CD4-positive, alpha-beta memory T cell (primary cell): ENCODE measurements at regions not wholly inside any gene's neighbourhood (a gene's known extent, or its start where the extent isn't known, plus 50 kb on each side); places are given as distances from the start of the nearest gene placed in this dataset.

Source experiments
- CTCF ChIA-PET: fragments of 350-600 bp; sonication (Branson Sonifier 250); formaldehyde crosslinking; loops from one replicate; lab custom pipeline; 2021; ENCODE audit warnings: inconsistent platforms; ENCODE audit not compliant: partially characterized antibody; lab: Charles Lee
- POLR2A ChIA-PET: fragments of 350-600 bp; sonication (Branson Sonifier 250); formaldehyde crosslinking; loops from one replicate; lab custom pipeline; 2021; ENCODE audit not compliant: partially characterized antibody; lab: Charles Lee
- DNase-seq, 5 donors: peaks; one replicate each; pipeline versions ENCODE4 v3.0.0 to v3.0.0-alpha.2; 2020 to 2022; ENCODE audit warnings: mixed read lengths in 1 of 5
- H3K27ac ChIP-seq: one replicate; pipeline ENCODE4 v1.7.0; 2013; ENCODE audit warnings: low read depth, low read length
- H3K27me3 ChIP-seq: 2 replicates; pipeline ENCODE4 v1.7.0; 2013; ENCODE audit warnings: mild to moderate bottlenecking, low read length, moderate library complexity; ENCODE audit not compliant: insufficient read depth
- H3K36me3 ChIP-seq: 2 replicates; pipeline ENCODE4 v1.7.0; 2013; ENCODE audit warnings: mild to moderate bottlenecking, low read length, moderate library complexity; ENCODE audit not compliant: insufficient read depth
- H3K4me1 ChIP-seq: 2 replicates; pipeline ENCODE4 v1.7.0; 2013; ENCODE audit warnings: mild to moderate bottlenecking, low read length, moderate library complexity; ENCODE audit not compliant: insufficient read depth
- H3K4me3 ChIP-seq, 2 donors: one replicate each; pipeline ENCODE4 v1.7.0; 2013; ENCODE audit warnings: low read length in 2 of 2, mild to moderate bottlenecking in 1 of 2
- H3K9me3 ChIP-seq, 2 donors: one replicate each; pipeline ENCODE4 v1.7.0; 2013; ENCODE audit warnings: low read length in 2 of 2, control low read depth in 1 of 2; ENCODE audit not compliant: control insufficient read depth in 1 of 2
- H3K27ac Mint-ChIP-seq, 7 donors: one replicate each; pipeline ENCODE4 v1.8.0; 2020 to 2021; ENCODE audit warnings: mixed read lengths in 7 of 7, mild to moderate bottlenecking in 6 of 7, inconsistent platforms in 3 of 7, moderate library complexity in 3 of 7
- H3K27me3 Mint-ChIP-seq, 2 donors: one replicate each; pipeline ENCODE4 v1.8.0; 2020 to 2021; ENCODE audit warnings: mixed read lengths in 2 of 2
- H3K36me3 Mint-ChIP-seq, 2 donors: one replicate each; pipeline ENCODE4 v1.8.0; 2020 to 2021; ENCODE audit warnings: mixed read lengths in 2 of 2, inconsistent platforms in 1 of 2, mild to moderate bottlenecking in 1 of 2
- H3K4me1 Mint-ChIP-seq, 4 donors: one replicate each; pipeline ENCODE4 v1.8.0; 2020 to 2021; ENCODE audit warnings: mixed read lengths in 4 of 4, mild to moderate bottlenecking in 1 of 4
- H3K4me3 Mint-ChIP-seq, 8 donors: one replicate each; pipeline ENCODE4 v1.8.0; 2020 to 2021; ENCODE audit warnings: mixed read lengths in 8 of 8, mild to moderate bottlenecking in 7 of 8, moderate library complexity in 6 of 8, inconsistent platforms in 3 of 8
- H3K9me3 Mint-ChIP-seq, 8 donors: one replicate each; pipeline ENCODE4 v1.8.0; 2020 to 2021; ENCODE audit warnings: mixed read lengths in 8 of 8, mild to moderate bottlenecking in 5 of 8, inconsistent platforms in 3 of 8, moderate library complexity in 1 of 8
- intact Hi-C: fragments of 100-400 bp; cut with micrococcal nuclease; formaldehyde crosslinking; loops from one replicate; pipeline ENCODE4 v1.15.1; 2023

DNA sequence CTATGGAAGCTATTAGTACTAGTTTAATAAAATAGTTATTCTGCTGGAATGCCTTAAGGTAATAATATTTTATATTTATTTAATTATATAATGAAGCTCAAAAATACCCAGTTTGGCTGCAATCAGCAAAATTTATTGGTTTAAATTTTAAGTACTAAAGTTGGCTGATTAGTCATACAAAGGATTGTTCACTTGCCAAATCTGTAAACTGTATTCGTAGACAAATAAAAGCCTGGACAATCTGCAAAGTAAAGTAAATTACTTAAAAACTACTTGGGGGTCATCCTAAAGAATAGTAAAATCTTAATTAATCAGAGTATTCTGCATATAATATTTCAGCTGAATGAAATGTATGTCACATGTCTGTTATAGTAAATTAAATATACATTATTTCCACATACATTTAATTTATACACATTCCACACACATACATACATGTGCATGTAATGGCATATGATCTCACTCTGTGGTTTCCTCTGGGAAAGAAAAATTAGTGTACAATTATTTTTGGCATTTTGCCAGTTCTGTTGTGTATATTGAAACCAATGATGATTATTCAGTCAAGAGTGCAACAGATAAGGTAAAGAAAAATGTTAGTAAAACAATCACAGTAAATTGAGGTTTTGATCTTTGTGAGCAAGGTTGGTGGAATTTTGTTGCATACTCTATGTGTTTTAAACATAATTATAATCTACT, 455.9 kb downstream of the CDH9 start:
- no peak for DNase-seq
- Histone ChIP-seq H3K4me3 (no peak overlapping the region), H3K9me3 (no peaks in the 10 kb centered on the region), H3K27ac (no peak overlapping the region), H3K27me3 (no peaks in the 10 kb centered on the region), H3K36me3 (no peaks in the 10 kb centered on the region), H3K4me1 (no peaks in the 10 kb centered on the region)
- POLR2A ChIA-PET, result no interaction called here
- intact Hi-C loops, result no loop called here
- Mint-ChIP-seq H3K27me3 (no peaks in the 10 kb centered on the region), H3K9me3 (peaks cover 2 to 16% (median 10%) of the 10 kb centered on the region in 8 donors), H3K4me3 (no peak overlapping the region), H3K27ac (no peak overlapping the region), H3K36me3 (no peaks in the 10 kb centered on the region), H3K4me1 (no peaks in the 10 kb centered on the region)
- CTCF ChIA-PET, result no interaction called here

- H3K9me3 ChIP-seq, result no peaks in the 10 kb centered on the region
- H3K4me3 Mint-ChIP-seq, result no peak overlapping the region
- H3K4me3 ChIP-seq, result no peak overlapping the region
- H3K4me1 Mint-ChIP-seq, result no peaks in the 10 kb centered on the region
- DNase-seq, result no peak
- ChIA-PET POLR2A (no interaction called here), CTCF (no interaction called here)
- no peaks in the 10 kb centered on the region for H3K36me3 Mint-ChIP-seq
- no peak overlapping the region for H3K27ac Mint-ChIP-seq
- no peak overlapping the region for H3K27ac ChIP-seq
- no peaks in the 10 kb centered on the region for H3K4me1 ChIP-seq
- H3K9me3 Mint-ChIP-seq, result peaks cover 2 to 12% (median 6%) of the 10 kb centered on the region in 8 donors
- no peaks in the 10 kb centered on the region for H3K36me3 ChIP-seq
- intact Hi-C loops, result no loop called here
- H3K27me3 ChIP-seq, result no peaks in the 10 kb centered on the region
- no peaks in the 10 kb centered on the region for H3K27me3 Mint-ChIP-seq
These were observed 458.7 kb downstream of the CDH9 start for GRCh38 chr5:26579712-26580111.

DNA sequence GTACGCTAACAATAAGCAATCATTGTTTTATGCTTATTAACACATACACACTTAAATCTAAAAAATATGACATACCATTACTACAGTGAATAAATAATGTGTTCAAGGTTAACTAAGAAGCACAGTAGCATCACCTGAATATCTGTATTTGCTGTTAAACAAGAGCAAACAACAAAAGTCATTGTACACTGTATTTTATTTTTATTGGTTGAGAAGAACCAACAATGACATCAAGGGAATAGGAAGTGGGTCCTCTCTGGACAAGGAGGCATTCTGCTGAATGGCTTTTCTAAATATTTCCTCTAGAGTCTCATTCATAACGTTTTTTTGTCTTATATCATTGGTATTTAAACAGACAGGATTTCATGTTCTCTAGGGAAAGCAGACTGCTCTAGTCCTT, 460.4 kb downstream of the CDH9 start:
- no peaks in the 10 kb centered on the region for H3K4me1 Mint-ChIP-seq
- ChIA-PET CTCF (no interaction called here), POLR2A (no interaction called here)
- intact Hi-C loops, result no loop called here
- H3K9me3 Mint-ChIP-seq, result peaks cover 0 to 11% (median 6%) of the 10 kb centered on the region in 8 donors
- H3K27me3 Mint-ChIP-seq, result no peaks in the 10 kb centered on the region
- H3K27ac ChIP-seq, result no peak overlapping the region
- H3K9me3 ChIP-seq, result no peaks in the 10 kb centered on the region
- no peak overlapping the region for H3K4me3 ChIP-seq
- no peak overlapping the region for H3K27ac Mint-ChIP-seq
- no peak overlapping the region for H3K4me3 Mint-ChIP-seq
- no peaks in the 10 kb centered on the region for H3K27me3 ChIP-seq
- no peaks in the 10 kb centered on the region for H3K36me3 Mint-ChIP-seq
- H3K4me1 ChIP-seq, result no peaks in the 10 kb centered on the region
- no peaks in the 10 kb centered on the region for H3K36me3 ChIP-seq
- no peak for DNase-seq

DNA sequence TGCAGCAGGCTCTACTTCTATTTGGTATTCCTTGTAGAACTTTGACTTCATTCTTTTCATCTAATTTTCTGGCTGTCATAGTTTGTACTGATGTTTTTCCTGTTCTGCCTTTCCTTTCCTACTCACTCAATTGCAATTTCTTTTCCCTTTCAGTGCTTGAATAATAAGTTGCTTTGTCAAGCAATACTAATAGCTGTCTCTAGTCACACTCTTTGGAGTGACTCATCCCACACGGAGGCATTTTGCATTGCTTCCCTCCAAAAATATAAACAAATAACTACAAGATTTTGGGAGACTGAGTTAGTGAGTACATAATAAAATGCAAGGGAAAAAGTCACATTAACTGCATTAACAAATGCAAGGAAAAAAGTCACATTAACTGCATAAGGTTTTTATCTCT, 465.9 kb downstream of the CDH9 start:
- no peak overlapping the region for H3K4me3 ChIP-seq
- no peak overlapping the region for H3K27ac ChIP-seq
- Mint-ChIP-seq H3K27ac (no peak overlapping the region), H3K4me3 (no peak overlapping the region), H3K9me3 (peaks cover 0 to 10% (median 5%) of the 10 kb centered on the region in 8 donors), H3K4me1 (no peaks in the 10 kb centered on the region), H3K27me3 (no peaks in the 10 kb centered on the region), H3K36me3 (no peaks in the 10 kb centered on the region)
- DNase-seq, result no peak
- CTCF ChIA-PET, result no interaction called here
- no peaks in the 10 kb centered on the region for H3K4me1 ChIP-seq
- intact Hi-C loops, result no loop called here
- POLR2A ChIA-PET, result no interaction called here
- H3K27me3 ChIP-seq, result no peaks in the 10 kb centered on the region
- no peaks in the 10 kb centered on the region for H3K9me3 ChIP-seq
- H3K36me3 ChIP-seq, result no peaks in the 10 kb centered on the region

DNA sequence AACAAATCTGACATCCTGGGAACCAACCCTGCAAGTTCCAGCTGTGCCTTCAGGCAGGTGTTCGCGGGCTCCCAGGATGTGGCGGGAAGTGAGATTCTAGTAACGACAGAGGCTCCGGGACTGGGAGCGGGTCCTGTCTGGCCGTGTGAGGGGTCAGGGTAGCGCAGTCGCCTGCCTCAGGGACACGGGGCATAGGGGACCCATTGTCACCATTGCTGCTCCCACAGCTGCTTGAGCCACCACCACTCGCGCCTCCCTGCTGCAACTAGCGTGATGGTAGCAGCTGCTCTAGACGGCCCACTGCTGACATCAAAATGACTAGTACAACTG, 468.5 kb downstream of the CDH9 start:
- intact Hi-C loops, result no loop called here
- H3K36me3 Mint-ChIP-seq, result no peaks in the 10 kb centered on the region

GRCh38 chr5:26569241-26569928, 469.0 kb downstream of the CDH9 start:
- no peaks in the 10 kb centered on the region for H3K4me1 ChIP-seq
- intact Hi-C loops, result no loop called here
- no peaks in the 10 kb centered on the region for H3K9me3 ChIP-seq
- H3K4me3 ChIP-seq, result no peak overlapping the region
- DNase-seq, result peak in 1 of 5 donors; percentile 22
- Mint-ChIP-seq H3K27ac (no peak overlapping the region), H3K9me3 (peaks cover 0 to 15% (median 9%) of the 10 kb centered on the region in 8 donors), H3K4me3 (no peak overlapping the region), H3K27me3 (no peaks in the 10 kb centered on the region), H3K4me1 (no peaks in the 10 kb centered on the region), H3K36me3 (no peaks in the 10 kb centered on the region)
- H3K27ac ChIP-seq, result no peak overlapping the region
- no peaks in the 10 kb centered on the region for H3K36me3 ChIP-seq
- ChIA-PET POLR2A (no interaction called here), CTCF (no interaction called here)
- H3K27me3 ChIP-seq, result no peaks in the 10 kb centered on the region

More for the DNA sequence above, 468.5 kb downstream of the CDH9 start:
- Mint-ChIP-seq H3K27ac (no peak overlapping the region), H3K9me3 (peaks cover 0 to 15% (median 9%) of the 10 kb centered on the region in 8 donors), H3K4me1 (no peaks in the 10 kb centered on the region), H3K27me3 (no peaks in the 10 kb centered on the region), H3K4me3 (no peak overlapping the region)
- Histone ChIP-seq H3K27me3 (no peaks in the 10 kb centered on the region), H3K9me3 (no peaks in the 10 kb centered on the region), H3K27ac (no peak overlapping the region), H3K4me1 (no peaks in the 10 kb centered on the region), H3K4me3 (no peak overlapping the region), H3K36me3 (no peaks in the 10 kb centered on the region)
- POLR2A ChIA-PET, result no interaction called here
- CTCF ChIA-PET, result no interaction called here
- no peak for DNase-seq

DNA sequence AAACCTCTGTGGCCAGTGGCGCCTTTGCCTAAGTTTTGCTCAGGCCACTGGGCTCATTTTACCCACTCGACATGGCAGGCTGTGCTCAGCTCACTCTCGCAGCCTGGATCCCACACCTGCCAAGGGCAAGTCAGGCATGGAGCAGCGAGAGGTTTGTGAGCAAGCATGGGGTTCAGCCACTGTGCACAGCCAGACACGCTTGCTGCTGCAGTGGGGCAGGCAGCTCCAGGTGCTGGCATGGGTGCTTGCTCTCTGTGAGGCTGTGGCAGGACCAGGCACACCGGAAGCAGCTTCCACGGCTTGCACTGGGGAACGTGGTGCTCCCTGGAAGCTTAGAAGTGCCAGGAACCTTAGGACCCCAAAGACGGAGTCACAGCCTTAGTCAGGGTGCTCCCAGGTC, 470.1 kb downstream of the CDH9 start:
- peak overlapping the region in 1 of 8 donors; percentile 39 for H3K4me3 Mint-ChIP-seq
- ChIA-PET CTCF (no interaction called here), POLR2A (no interaction called here)
- no peaks in the 10 kb centered on the region for H3K9me3 ChIP-seq
- no peaks in the 10 kb centered on the region for H3K36me3 Mint-ChIP-seq
- no peaks in the 10 kb centered on the region for H3K4me1 ChIP-seq
- H3K27ac Mint-ChIP-seq, result no peak overlapping the region
- H3K27me3 ChIP-seq, result no peaks in the 10 kb centered on the region
- H3K27me3 Mint-ChIP-seq, result no peaks in the 10 kb centered on the region
- intact Hi-C loops, result no loop called here
- no peak overlapping the region for H3K27ac ChIP-seq
- no peak overlapping the region for H3K4me3 ChIP-seq
- H3K36me3 ChIP-seq, result no peaks in the 10 kb centered on the region
- no peaks in the 10 kb centered on the region for H3K4me1 Mint-ChIP-seq
- H3K9me3 Mint-ChIP-seq, result peaks cover 0 to 19% (median 9%) of the 10 kb centered on the region in 8 donors
- DNase-seq, result no peak
